ENCODE measurements at regions not wholly inside any gene's neighbourhood (a gene's known extent, or its start where the extent isn't known, plus 50 kb on each side); places are given as distances from the start of the nearest gene placed in this dataset.

DNA sequence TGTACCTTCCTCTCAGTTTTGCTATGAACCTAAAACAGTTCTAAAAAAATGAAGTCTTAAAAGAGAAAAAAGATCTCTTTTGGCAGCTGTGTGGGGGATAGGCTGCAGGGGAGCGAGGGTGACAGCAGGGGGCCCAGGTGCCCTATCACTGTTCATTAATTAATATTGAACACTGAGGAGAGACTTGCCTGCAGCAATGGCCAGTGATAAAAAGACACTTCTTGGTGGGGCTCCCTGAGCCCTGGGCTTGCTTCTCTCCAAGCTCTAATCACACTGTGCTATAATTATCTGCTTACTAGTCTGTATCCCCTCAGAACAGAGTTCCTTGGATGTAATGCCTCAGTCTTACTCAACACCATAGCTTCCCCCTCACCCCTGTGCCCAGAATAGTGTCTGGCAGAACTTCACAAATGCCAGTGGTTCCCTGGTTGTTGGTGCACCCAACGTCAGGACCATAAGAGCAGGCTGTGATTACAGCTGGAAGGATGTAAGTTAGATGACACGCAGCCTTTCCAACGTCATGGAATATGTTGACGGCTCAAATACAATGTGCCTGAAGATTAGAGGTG lies 52.0 kb upstream of the IRX6 start:
- Histone ChIP-seq H3K4me1 (ENCODE audit: control insufficient read depth, low read length) (no peaks in the 10 kb centered on the region), H3F3A (ENCODE audit: control insufficient read depth, insufficient read depth) (no peaks in the 10 kb centered on the region), H3K9me3 (ENCODE audit: control insufficient read depth, insufficient read depth, low read length) (no peaks in the 10 kb centered on the region), H3K4me2 (ENCODE audit: low read length) (no peak overlapping the region), H4K20me1 (ENCODE audit: control insufficient read depth, insufficient read depth, low read depth, low read length) (no peaks in the 10 kb centered on the region), H3K79me2 (ENCODE audit: control insufficient read depth, low read length) (no peaks in the 10 kb centered on the region), H3K36me3 (ENCODE audit: control insufficient read depth, low read length) (no peaks in the 10 kb centered on the region), H3K9me2 (replicated peaks; ENCODE audit: control insufficient read depth, low read length) (no peaks in the 10 kb centered on the region), H3K27me3 (ENCODE audit: control insufficient read depth, low read length) (no peaks in the 10 kb centered on the region), H3K4me3 (ENCODE audit: low read length) (no peak overlapping the region), H3K27ac (ENCODE audit: low read depth, low read length) (no peak overlapping the region)
- TF ChIP-seq EZH2phosphoT487 (IDR thresholded peaks at IDR 0.05; ENCODE audit: borderline replicate concordance, low read length) (no peak), CTCF (IDR thresholded peaks at IDR 0.05; ENCODE audit: low read depth, low read length, poor library complexity, severe bottlenecking) (no peak)

DNA sequence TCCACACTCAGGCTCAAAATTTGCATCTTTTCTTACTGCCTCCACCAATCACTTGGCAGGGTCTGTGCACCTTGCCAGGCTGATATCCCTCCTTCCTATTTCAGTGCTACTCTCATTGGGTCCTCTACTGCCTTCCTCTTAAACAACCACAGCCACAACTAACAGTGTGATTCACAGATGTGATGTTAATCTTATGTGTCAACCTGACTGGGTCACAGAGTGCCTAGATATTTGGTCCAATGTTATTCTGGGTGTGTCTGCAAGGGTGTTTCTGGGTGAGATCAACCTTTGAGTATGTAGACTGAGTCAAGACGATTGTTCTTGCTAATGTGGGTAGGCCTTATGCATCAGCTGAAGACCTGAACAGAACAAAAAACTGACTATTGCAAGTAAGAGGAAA lies 51.3 kb upstream of the IRX6 start:
- H3K36me3 ChIP-seq (ENCODE audit: control insufficient read depth, low read length): no peaks in the 10 kb centered on the region
- no peaks in the 10 kb centered on the region for H3K27me3 ChIP-seq (ENCODE audit: control insufficient read depth, low read length)
- no peak overlapping the region for H3K4me2 ChIP-seq (ENCODE audit: low read length)
- no peaks in the 10 kb centered on the region for H3F3A ChIP-seq (ENCODE audit: control insufficient read depth, insufficient read depth)
- H3K4me1 ChIP-seq (ENCODE audit: control insufficient read depth, low read length): no peaks in the 10 kb centered on the region
- H3K9me3 ChIP-seq (ENCODE audit: control insufficient read depth, insufficient read depth, low read length): no peaks in the 10 kb centered on the region
- no peak overlapping the region for H3K4me3 ChIP-seq (ENCODE audit: low read length)
- TF ChIP-seq EZH2phosphoT487 (IDR thresholded peaks at IDR 0.05; ENCODE audit: borderline replicate concordance, low read length): no peak
- no peak for TF ChIP-seq CTCF (IDR thresholded peaks at IDR 0.05; ENCODE audit: low read depth, low read length, poor library complexity, severe bottlenecking)
- H3K9me2 ChIP-seq (replicated peaks; ENCODE audit: control insufficient read depth, low read length): no peaks in the 10 kb centered on the region
- no peak overlapping the region for H3K27ac ChIP-seq (ENCODE audit: low read depth, low read length)
- no peaks in the 10 kb centered on the region for H3K79me2 ChIP-seq (ENCODE audit: control insufficient read depth, low read length)
- H4K20me1 ChIP-seq (ENCODE audit: control insufficient read depth, insufficient read depth, low read depth, low read length): no peaks in the 10 kb centered on the region

DNA sequence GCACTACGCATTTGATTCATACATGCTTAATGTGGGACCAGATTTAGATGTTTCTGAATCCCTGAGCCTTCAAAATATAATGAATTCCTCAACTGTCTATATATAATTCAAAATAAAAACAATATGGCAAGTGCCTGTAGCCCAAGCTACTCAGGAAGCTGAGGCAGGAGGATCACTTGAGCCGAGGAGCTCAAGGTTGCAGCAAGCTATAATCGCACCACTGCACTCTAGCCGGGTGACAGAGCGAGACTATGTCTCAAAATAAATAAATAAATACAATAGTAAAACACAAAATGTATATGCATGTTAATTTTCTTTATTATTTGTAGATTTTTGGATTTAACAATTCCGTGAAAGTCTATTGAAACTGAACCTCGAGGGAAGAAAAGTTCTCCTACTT lies 50.6 kb upstream of the IRX6 start:
- H4K20me1 ChIP-seq (ENCODE audit: control insufficient read depth, insufficient read depth, low read depth, low read length): no peaks in the 10 kb centered on the region
- H3K9me2 ChIP-seq (replicated peaks; ENCODE audit: control insufficient read depth, low read length): no peaks in the 10 kb centered on the region
- no peaks in the 10 kb centered on the region for H3K27me3 ChIP-seq (ENCODE audit: control insufficient read depth, low read length)
- no peaks in the 10 kb centered on the region for H3F3A ChIP-seq (ENCODE audit: control insufficient read depth, insufficient read depth)
- no peaks in the 10 kb centered on the region for H3K9me3 ChIP-seq (ENCODE audit: control insufficient read depth, insufficient read depth, low read length)
- no peaks in the 10 kb centered on the region for H3K79me2 ChIP-seq (ENCODE audit: control insufficient read depth, low read length)
- H3K27ac ChIP-seq (ENCODE audit: low read depth, low read length): no peak overlapping the region
- H3K36me3 ChIP-seq (ENCODE audit: control insufficient read depth, low read length): no peaks in the 10 kb centered on the region
- no peak overlapping the region for H3K4me3 ChIP-seq (ENCODE audit: low read length)
- H3K4me1 ChIP-seq (ENCODE audit: control insufficient read depth, low read length): no peaks in the 10 kb centered on the region
- no peak overlapping the region for H3K4me2 ChIP-seq (ENCODE audit: low read length)
- no peak for TF ChIP-seq CTCF (IDR thresholded peaks at IDR 0.05; ENCODE audit: low read depth, low read length, poor library complexity, severe bottlenecking)
- no peak for TF ChIP-seq EZH2phosphoT487 (IDR thresholded peaks at IDR 0.05; ENCODE audit: borderline replicate concordance, low read length)

Measured in DOHH2 (cell line).